ENCODE measurements at regions not wholly inside any gene's neighbourhood (a gene's known extent, or its start where the extent isn't known, plus 50 kb on each side); places are given as distances from the start of the nearest gene placed in this dataset.

GRCh38 chr2:239543702-239544101 lies 142.9 kb upstream of the HDAC4 start:
- TF ChIP-seq CTCF (IDR thresholded peaks at IDR 0.05) (no peak), POLR2A (IDR thresholded peaks at IDR 0.05) (no peak), EP300 (IDR thresholded peaks at IDR 0.05) (no peak), POLR2AphosphoS5 (IDR thresholded peaks at IDR 0.05) (no peak)

Data from stomach (tissue), 4 donors.